ENCODE measurements at regions not wholly inside any gene's neighbourhood (a gene's known extent, or its start where the extent isn't known, plus 50 kb on each side); places are given as distances from the start of the nearest gene placed in this dataset.

DNA sequence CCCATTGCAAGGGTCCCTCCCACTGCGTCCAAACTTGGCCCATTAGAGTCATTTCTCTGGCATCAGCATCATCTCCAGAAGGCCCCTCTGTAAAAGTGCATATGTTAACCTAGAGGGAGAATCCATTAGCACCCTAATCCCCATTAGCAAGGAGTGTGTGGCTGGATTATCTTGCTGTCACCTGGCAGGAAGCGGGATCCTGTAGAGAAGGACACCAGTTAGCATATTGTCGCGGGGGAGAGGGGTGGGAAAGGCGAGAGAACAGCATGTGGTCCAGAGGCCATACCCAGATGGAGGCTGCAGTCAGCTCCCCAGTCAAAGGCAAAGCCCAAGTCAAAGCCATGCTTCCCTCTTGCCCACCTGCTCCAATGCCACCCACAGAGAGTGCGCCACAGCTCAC, 64.0 kb downstream of the OLIG1 start:
- TF ChIP-seq POLR2AphosphoS5 (IDR thresholded peaks at IDR 0.05) = no peak
- no peak for TF ChIP-seq CTCF (IDR thresholded peaks at IDR 0.05)
- no peak for TF ChIP-seq EP300 (IDR thresholded peaks at IDR 0.05; ENCODE audit: low read depth)
